IMR-90 (cell line): ENCODE measurements at regions not wholly inside any gene's neighbourhood (a gene's known extent, or its start where the extent isn't known, plus 50 kb on each side); places are given as distances from the start of the nearest gene placed in this dataset.
"Not testable (repeated sequence)": the region's sequence is repeated elsewhere in the genome, so short reads cannot be mapped to it uniquely, and the experiment has no call there.

Experiments
- ATAC-seq: fragments of 200-7000 bp; cut with Tn5 transposase; 2 replicates; pipeline ENCODE4 v1.9.1; 2020; ENCODE audit warnings: low read depth, mild to moderate bottlenecking, moderate library complexity
- BruUV-seq: library from RNA; stranded (reverse); fragments of 400-500 nt; replicated peaks from 2 replicates; lab custom pipeline; 2021; lab: Mats Ljungman, UMichigan
- CTCF ChIA-PET: fragments of 300-600 bp; formaldehyde crosslinking; extraction: SDS; loops from one replicate; lab custom pipeline; 2021; ENCODE audit warnings: antibody characterized with exemption; lab: Yijun Ruan, JAX
- POLR2A ChIA-PET: fragments of 300-600 bp; sonication (Branson Sonifier 250); formaldehyde crosslinking; loops from one replicate; lab custom pipeline; 2022; ENCODE audit warnings: antibody characterized with exemption; ENCODE audit not compliant: unreplicated experiment; lab: Charles Lee
- DNase-seq: peaks from one replicate; pipeline ENCODE4 v3.0.0; 2013
- H2AFZ ChIP-seq: replicated peaks from 2 replicates; pipeline ENCODE3; 2013; ENCODE audit warnings: low read length, mild to moderate bottlenecking; ENCODE audit not compliant: poor library complexity
- H2AK5ac ChIP-seq: 2 replicates; pipeline ENCODE4 v1.6.1; 2013; ENCODE audit warnings: low read depth, low read length, inconsistent platforms
- H2AK9ac ChIP-seq: replicated peaks from 2 replicates; pipeline ENCODE3; 2013; ENCODE audit warnings: mild to moderate bottlenecking, low read depth, low read length, moderate library complexity; ENCODE audit not compliant: poor library complexity
- H2BK120ac ChIP-seq: 2 replicates; pipeline ENCODE4 v1.6.1; 2013; ENCODE audit warnings: low read depth, low read length, inconsistent platforms
- H2BK15ac ChIP-seq: 3 replicates; pipeline ENCODE4 v1.6.1; 2013; ENCODE audit warnings: low read depth, low read length, inconsistent platforms
- H2BK20ac ChIP-seq: 2 replicates; pipeline ENCODE4 v1.6.1; 2013; ENCODE audit warnings: low read depth, mild to moderate bottlenecking, inconsistent platforms, low read length, moderate library complexity
- H2BK5ac ChIP-seq: 2 replicates; pipeline ENCODE4 v1.6.1; 2013; ENCODE audit warnings: mild to moderate bottlenecking, low read depth, low read length, inconsistent platforms; ENCODE audit not compliant: poor library complexity, severe bottlenecking
- H3K14ac ChIP-seq: replicated peaks from 2 replicates; pipeline ENCODE4 v1.6.1; 2013; ENCODE audit warnings: low read depth, low read length, inconsistent platforms
- H3K18ac ChIP-seq: 2 replicates; pipeline ENCODE4 v1.6.1; 2013; ENCODE audit warnings: low read depth, low read length, control low read depth
- H3K23ac ChIP-seq: 2 replicates; pipeline ENCODE4 v1.6.1; 2013; ENCODE audit warnings: low read depth, low read length, inconsistent platforms
- H3K27ac ChIP-seq: 2 replicates; pipeline ENCODE4 v1.5.1; 2013; ENCODE audit warnings: mild to moderate bottlenecking, control low read depth, low read length; ENCODE audit not compliant: insufficient read depth
- H3K27me3 ChIP-seq: 2 replicates; pipeline ENCODE4 v1.6.1; 2013; ENCODE audit warnings: low read length; ENCODE audit not compliant: control insufficient read depth, insufficient read depth
- H3K36me3 ChIP-seq: 2 replicates; pipeline ENCODE4 v1.6.1; 2013; ENCODE audit warnings: low read length, mixed read lengths; ENCODE audit not compliant: control insufficient read depth, insufficient read depth
- H3K4ac ChIP-seq: 2 replicates; pipeline ENCODE4 v1.6.1; 2013; ENCODE audit warnings: low read depth, low read length, inconsistent platforms
- H3K4me1 ChIP-seq: 2 replicates; pipeline ENCODE4 v1.6.1; 2013; ENCODE audit warnings: low read length, mixed read lengths; ENCODE audit not compliant: control insufficient read depth, insufficient read depth
- H3K4me2 ChIP-seq: 2 replicates; pipeline ENCODE4 v1.6.1; 2013; ENCODE audit warnings: low read depth, mild to moderate bottlenecking, control low read depth, low read length, moderate library complexity
- H3K4me3 ChIP-seq: 2 replicates; pipeline ENCODE4 v1.5.1; 2013; ENCODE audit warnings: low read depth, mild to moderate bottlenecking, control low read depth, low read length, moderate library complexity; ENCODE audit not compliant: insufficient read depth
- H3K56ac ChIP-seq: 2 replicates; pipeline ENCODE4 v1.6.1; 2013; ENCODE audit warnings: low read length, inconsistent platforms; ENCODE audit not compliant: insufficient read depth; ENCODE audit errors: extremely low read depth
- H3K79me1 ChIP-seq, 2 experiments: 2 replicates each; pipeline ENCODE4 v1.6.1; 2013; ENCODE audit warnings: low read length in 2 of 2, inconsistent platforms in 1 of 2, low read depth in 1 of 2
- H3K9ac ChIP-seq: 2 replicates; pipeline ENCODE4 v1.6.1; 2013; ENCODE audit warnings: low read depth, low read length, control low read depth
- H3K9me1 ChIP-seq: 2 replicates; pipeline ENCODE4 v1.6.1; 2013; ENCODE audit warnings: low read length, inconsistent platforms; ENCODE audit not compliant: insufficient read depth
- H3K9me3 ChIP-seq: 2 replicates; pipeline ENCODE4 v1.6.1; 2013; ENCODE audit warnings: low read length; ENCODE audit not compliant: control insufficient read depth, insufficient read depth
- H4K20me1 ChIP-seq: 2 replicates; pipeline ENCODE4 v1.6.1; 2013; ENCODE audit warnings: low read length, inconsistent platforms; ENCODE audit not compliant: insufficient read depth
- H4K5ac ChIP-seq: 2 replicates; pipeline ENCODE4 v1.6.1; 2013; ENCODE audit warnings: mild to moderate bottlenecking, low read depth, low read length, control low read depth
- H4K8ac ChIP-seq, 2 experiments: 2 replicates each; pipeline ENCODE4 v1.6.1; 2013; ENCODE audit warnings: low read depth in 2 of 2, low read length in 2 of 2, control low read depth in 1 of 2, inconsistent platforms in 1 of 2
- H4K91ac ChIP-seq: 2 replicates; pipeline ENCODE4 v1.6.1; 2013; ENCODE audit warnings: low read depth, low read length, inconsistent platforms; ENCODE audit not compliant: insufficient read depth
- WGBS, 2 experiments: methylation state at CpG; one replicate each; pipeline versions ENCODE4 v1.1.5 to v1.1.7; 2013; ENCODE audit warnings: missing lambda C conversion rate in 2 of 2; ENCODE audit not compliant: insufficient read length in 1 of 2; ENCODE audit errors: extremely low coverage in 2 of 2; 5-methylcytosine and 5-hydroxymethylcytosine counted together
- dilution Hi-C: fragments of 300-500 bp; cut with HindIII; formaldehyde crosslinking; loops from one replicate; pipeline ENCODE4 v1.14.3; 2018; ENCODE audit warnings: low sequenced_read_pairs; ENCODE audit not compliant: unreplicated experiment
- in situ Hi-C: fragments of 300-500 bp; cut with MboI; formaldehyde crosslinking; loops from 3 replicates; pipeline ENCODE4 v1.14.3; 2019; ENCODE audit warnings: low sequenced_read_pairs, inconsistent platforms, mixed read lengths
- intact Hi-C: fragments of 100-400 bp; cut with micrococcal nuclease; formaldehyde crosslinking; loops from 2 replicates; pipeline ENCODE4 v1.10.0; 2022

- H4K91ac ChIP-seq, H2AFZ ChIP-seq, H4K5ac ChIP-seq, dilution Hi-C loops, in situ Hi-C loops, H3K9me3 ChIP-seq, H3K23ac ChIP-seq, BruUV-seq, H3K4ac ChIP-seq, ATAC-seq, H4K20me1 ChIP-seq, H2AK9ac ChIP-seq, H3K14ac ChIP-seq, H3K4me2 ChIP-seq, DNase-seq, H3K9ac ChIP-seq, H3K9me1 ChIP-seq, H3K27ac ChIP-seq, H3K4me3 ChIP-seq, H3K56ac ChIP-seq, H2BK20ac ChIP-seq, H2BK15ac ChIP-seq, POLR2A ChIA-PET, H3K79me1 ChIP-seq, H3K27me3 ChIP-seq, H2BK120ac ChIP-seq, intact Hi-C loops, H4K8ac ChIP-seq, H2AK5ac ChIP-seq, H3K36me3 ChIP-seq, H2BK5ac ChIP-seq, H3K4me1 ChIP-seq, H3K18ac ChIP-seq: not testable (repeated sequence)
- WGBS, 2 experiments = 100% methylated on average over 1 of the region's 2 CpGs; no CpG with 5 or more reads in 1 of the 2 experiments
- CTCF ChIA-PET = interaction anchor here (0.8 kb wide), 1 partner anchor 51 kb away, joined by 3 read pairs; no protein-coding TSS in a partner anchor
Observed at GRCh38 chr12:67110345-67110744, 158.8 kb upstream of the CAND1 start.
